Chondrocyte (in vitro differentiated cells): ENCODE measurements at regions not wholly inside any gene's neighbourhood (a gene's known extent, or its start where the extent isn't known, plus 50 kb on each side); places are given as distances from the start of the nearest gene placed in this dataset.
"Not testable (repeated sequence)": the region's sequence is repeated elsewhere in the genome, so short reads cannot be mapped to it uniquely, and the experiment has no call there.

Experiments used
- DNase-seq: peaks from one replicate; pipeline ENCODE4 v3.0.0; 2021; ENCODE audit warnings: mixed read lengths, low spot score
- H3K27ac Mint-ChIP-seq: one replicate; pipeline ENCODE4 v1.8.0; 2021; ENCODE audit warnings: mild to moderate bottlenecking, moderate library complexity, mixed read lengths; ENCODE audit not compliant: unreplicated experiment
- H3K27me3 Mint-ChIP-seq: 2 replicates; pipeline ENCODE4 v1.8.0; 2021; ENCODE audit warnings: low read depth, mixed read lengths
- H3K36me3 Mint-ChIP-seq: 2 replicates; pipeline ENCODE4 v1.8.0; 2021; ENCODE audit warnings: low read depth, mixed read lengths
- H3K4me1 Mint-ChIP-seq: 2 replicates; pipeline ENCODE4 v1.8.0; 2021; ENCODE audit warnings: low read depth, mild to moderate bottlenecking, mixed read lengths
- H3K4me3 Mint-ChIP-seq: one replicate; pipeline ENCODE4 v1.8.0; 2021; ENCODE audit warnings: mild to moderate bottlenecking, moderate library complexity, mixed read lengths; ENCODE audit not compliant: unreplicated experiment
- H3K9me3 Mint-ChIP-seq: 2 replicates; pipeline ENCODE4 v1.8.0; 2021; ENCODE audit warnings: low read depth, mixed read lengths
- CTCF ChIP-seq: fragments of 200-600 bp; sonication (generic); IDR thresholded peaks from 2 replicates; pipeline ENCODE4 v1.5.0; 2021; ENCODE audit warnings: antibody characterized with exemption, mild to moderate bottlenecking, moderate library complexity

DNA sequence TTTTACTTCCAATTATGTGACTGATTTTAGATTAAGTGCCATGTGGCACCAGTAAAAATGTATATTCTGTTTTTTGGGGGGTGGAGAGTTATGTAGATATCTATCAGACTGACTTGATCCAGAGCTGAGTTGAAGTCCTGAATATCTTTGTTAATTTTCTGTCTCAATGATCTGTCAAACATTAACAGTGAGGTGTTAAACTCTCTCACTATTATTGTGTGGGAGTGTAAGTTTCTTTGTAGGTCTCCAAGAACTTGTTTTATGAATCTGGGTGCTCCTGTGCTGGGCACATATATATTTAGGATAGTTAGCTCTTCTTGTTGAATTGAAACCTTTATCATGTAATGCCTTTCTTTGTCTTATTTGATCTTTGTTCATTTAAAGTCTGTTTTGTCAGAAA, 276.5 kb upstream of the USP25 start:
- DNase-seq: no peak
- Mint-ChIP-seq H3K36me3 (peaks cover under 1% of the 10 kb centered on the region), H3K4me3 (no peak overlapping the region), H3K27me3 (no peaks in the 10 kb centered on the region), H3K4me1 (no peaks in the 10 kb centered on the region), H3K27ac (no peak overlapping the region), H3K9me3 (peaks cover 15% of the 10 kb centered on the region)
- no peak for TF ChIP-seq CTCF

DNA sequence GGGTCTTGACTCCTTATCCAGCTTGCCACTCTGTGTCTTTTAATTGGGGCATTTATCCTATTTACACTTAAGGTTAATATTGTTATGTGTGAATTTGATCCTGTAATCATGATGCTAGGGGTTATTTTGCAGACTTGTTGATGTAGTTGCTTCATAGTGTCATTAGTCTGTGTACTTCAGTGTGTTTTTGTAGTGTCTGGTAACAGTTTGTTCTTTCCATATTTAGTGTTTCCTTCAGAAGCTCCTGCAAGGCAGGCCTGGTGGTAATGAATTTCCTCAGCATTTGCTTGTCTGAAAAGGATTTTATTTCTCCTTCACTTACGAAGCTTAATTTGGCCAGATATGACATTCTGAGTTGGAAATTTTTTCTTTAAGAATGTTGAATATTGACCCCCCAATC, 276.0 kb upstream of the USP25 start:
- not testable (repeated sequence) for H3K4me3 Mint-ChIP-seq, H3K27me3 Mint-ChIP-seq, H3K4me1 Mint-ChIP-seq, H3K27ac Mint-ChIP-seq, H3K36me3 Mint-ChIP-seq, DNase-seq
- H3K9me3 Mint-ChIP-seq: peaks cover 12% of the 10 kb centered on the region

DNA sequence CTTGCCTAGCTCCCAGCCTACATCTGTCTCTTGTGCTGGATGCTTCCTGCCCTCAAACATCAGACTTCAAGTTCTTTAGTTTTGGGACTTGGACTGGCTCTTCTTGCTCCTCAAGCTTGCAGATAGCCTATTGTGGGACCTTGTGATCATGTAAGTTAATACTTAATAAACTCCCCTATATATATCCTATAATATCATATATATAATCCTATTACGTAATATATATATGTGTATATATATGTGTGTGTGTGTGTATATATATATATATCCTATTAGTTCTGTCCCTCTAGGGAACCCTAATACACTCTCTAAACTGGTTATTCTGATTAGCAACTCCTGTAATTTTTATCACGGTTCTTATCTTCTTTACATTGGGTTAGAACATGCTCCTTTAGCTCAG, 274.9 kb upstream of the USP25 start:
- not testable (repeated sequence) for H3K9me3 Mint-ChIP-seq, H3K27me3 Mint-ChIP-seq, H3K4me1 Mint-ChIP-seq, H3K4me3 Mint-ChIP-seq, H3K36me3 Mint-ChIP-seq, H3K27ac Mint-ChIP-seq, DNase-seq

- Mint-ChIP-seq H3K4me1 (no peaks in the 10 kb centered on the region), H3K27ac (no peak overlapping the region), H3K9me3 (peaks cover 6% of the 10 kb centered on the region), H3K36me3 (no peaks in the 10 kb centered on the region), H3K4me3 (no peak overlapping the region), H3K27me3 (no peaks in the 10 kb centered on the region)
- peak; percentile 73 for DNase-seq
- TF ChIP-seq CTCF: no peak
Measured at GRCh38 chr21:15455819-15456462, 273.8 kb upstream of the USP25 start.

DNA sequence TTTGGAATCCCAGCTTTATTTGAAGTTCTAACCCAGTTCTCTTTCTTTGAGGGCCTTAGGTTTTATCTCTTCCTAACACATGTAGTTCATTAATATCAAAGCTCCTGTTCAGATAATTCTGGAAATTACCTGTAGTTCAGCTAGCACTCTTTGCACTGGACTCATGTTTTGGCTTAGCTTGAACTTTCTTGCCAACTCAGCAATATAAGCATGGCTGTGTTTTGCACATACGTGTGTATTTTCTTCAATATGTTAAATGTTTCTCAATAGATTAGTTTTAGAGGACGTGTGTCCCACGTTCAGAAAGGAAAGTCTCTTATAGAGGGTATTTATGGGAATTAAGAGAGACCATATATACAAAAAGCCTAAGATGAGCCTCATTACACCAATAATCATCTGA, 271.8 kb upstream of the USP25 start:
- Mint-ChIP-seq H3K36me3 (no peaks in the 10 kb centered on the region), H3K4me1 (no peaks in the 10 kb centered on the region), H3K9me3 (no peaks in the 10 kb centered on the region), H3K27me3 (no peaks in the 10 kb centered on the region), H3K4me3 (no peak overlapping the region), H3K27ac (no peak overlapping the region)
- no peak for TF ChIP-seq CTCF
- no peak for DNase-seq

DNA sequence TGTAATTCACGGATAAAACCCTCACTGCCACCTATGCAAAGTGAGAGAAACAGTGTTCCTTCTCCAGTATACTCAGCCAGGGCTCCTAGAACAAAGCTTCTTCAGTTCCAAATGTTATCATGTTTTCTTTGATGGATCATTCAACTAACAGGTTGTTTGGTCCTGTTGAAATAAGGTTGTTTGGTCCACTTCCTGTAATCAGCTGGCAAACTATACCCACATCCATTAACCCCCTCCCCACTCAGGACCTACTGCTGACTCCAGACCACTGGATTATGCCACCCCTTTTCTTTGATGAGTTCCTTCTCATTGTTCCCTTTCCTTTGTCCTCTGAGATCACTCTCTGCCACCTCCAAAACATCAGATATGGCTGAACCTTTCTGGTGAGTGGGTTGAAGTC, 267.7 kb upstream of the USP25 start:
- no peak overlapping the region for H3K27ac Mint-ChIP-seq
- TF ChIP-seq CTCF: no peak
- H3K4me3 Mint-ChIP-seq: no peak overlapping the region

More for the DNA sequence above, 267.7 kb upstream of the USP25 start:
- H3K36me3 Mint-ChIP-seq: no peaks in the 10 kb centered on the region
- H3K9me3 Mint-ChIP-seq: no peaks in the 10 kb centered on the region
- H3K27me3 Mint-ChIP-seq: no peaks in the 10 kb centered on the region
- H3K4me1 Mint-ChIP-seq: no peaks in the 10 kb centered on the region
- no peak for DNase-seq
